ENCODE measurements at regions not wholly inside any gene's neighbourhood (a gene's known extent, or its start where the extent isn't known, plus 50 kb on each side); places are given as distances from the start of the nearest gene placed in this dataset.

- Histone ChIP-seq H2AFZ (ENCODE audit: low read depth, low read length) (no peak overlapping the region), H3K79me2 (replicated peaks; ENCODE audit: insufficient read depth, low read length) (no peaks in the 10 kb centered on the region), H3K36me3 (ENCODE audit: insufficient read depth, low read length) (no peaks in the 10 kb centered on the region), H3F3A (ENCODE audit: insufficient read depth, low read length, poor library complexity, severe bottlenecking) (no peaks in the 10 kb centered on the region), H3K27ac (ENCODE audit: low read length) (no peak overlapping the region), H4K20me1 (ENCODE audit: insufficient read depth) (no peaks in the 10 kb centered on the region), H3K9me3 (ENCODE audit: low read length) (no peaks in the 10 kb centered on the region), H3K9ac (ENCODE audit: low read length) (no peak overlapping the region), H3K4me2 (ENCODE audit: low read length) (no peak overlapping the region), H3K4me3 (ENCODE audit: low read length) (no peak overlapping the region), H3K27me3 (ENCODE audit: insufficient read depth, low read depth, low read length) (no peaks in the 10 kb centered on the region), H3K9me2 (ENCODE audit: insufficient read depth, low read length) (no peaks in the 10 kb centered on the region)
- no peak for TF ChIP-seq MXI1 (conservative IDR thresholded peaks at IDR 0.05; ENCODE audit: poor library complexity, severe bottlenecking)
- TF ChIP-seq POLR2AphosphoS5 (IDR thresholded peaks at IDR 0.05), result no peak
- TF ChIP-seq, protein P1, sequence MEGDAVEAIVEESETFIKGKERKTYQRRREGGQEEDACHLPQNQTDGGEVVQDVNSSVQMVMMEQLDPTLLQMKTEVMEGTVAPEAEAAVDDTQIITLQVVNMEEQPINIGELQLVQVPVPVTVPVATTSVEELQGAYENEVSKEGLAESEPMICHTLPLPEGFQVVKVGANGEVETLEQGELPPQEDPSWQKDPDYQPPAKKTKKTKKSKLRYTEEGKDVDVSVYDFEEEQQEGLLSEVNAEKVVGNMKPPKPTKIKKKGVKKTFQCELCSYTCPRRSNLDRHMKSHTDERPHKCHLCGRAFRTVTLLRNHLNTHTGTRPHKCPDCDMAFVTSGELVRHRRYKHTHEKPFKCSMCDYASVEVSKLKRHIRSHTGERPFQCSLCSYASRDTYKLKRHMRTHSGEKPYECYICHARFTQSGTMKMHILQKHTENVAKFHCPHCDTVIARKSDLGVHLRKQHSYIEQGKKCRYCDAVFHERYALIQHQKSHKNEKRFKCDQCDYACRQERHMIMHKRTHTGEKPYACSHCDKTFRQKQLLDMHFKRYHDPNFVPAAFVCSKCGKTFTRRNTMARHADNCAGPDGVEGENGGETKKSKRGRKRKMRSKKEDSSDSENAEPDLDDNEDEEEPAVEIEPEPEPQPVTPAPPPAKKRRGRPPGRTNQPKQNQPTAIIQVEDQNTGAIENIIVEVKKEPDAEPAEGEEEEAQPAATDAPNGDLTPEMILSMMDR (IDR thresholded peaks at IDR 0.05; ENCODE audit: poor library complexity, severe bottlenecking), result no peak
- TF ChIP-seq EZH2 (IDR thresholded peaks at IDR 0.05; ENCODE audit: borderline replicate concordance, insufficient read depth, low read length, poor library complexity, severe bottlenecking), result no peak
- no peak for TF ChIP-seq EP300 (conservative IDR thresholded peaks at IDR 0.05; ENCODE audit: poor library complexity, severe bottlenecking)
Observed at GRCh38 chr5:24264547-24264946, 380.2 kb downstream of the CDH10 start.

DNA sequence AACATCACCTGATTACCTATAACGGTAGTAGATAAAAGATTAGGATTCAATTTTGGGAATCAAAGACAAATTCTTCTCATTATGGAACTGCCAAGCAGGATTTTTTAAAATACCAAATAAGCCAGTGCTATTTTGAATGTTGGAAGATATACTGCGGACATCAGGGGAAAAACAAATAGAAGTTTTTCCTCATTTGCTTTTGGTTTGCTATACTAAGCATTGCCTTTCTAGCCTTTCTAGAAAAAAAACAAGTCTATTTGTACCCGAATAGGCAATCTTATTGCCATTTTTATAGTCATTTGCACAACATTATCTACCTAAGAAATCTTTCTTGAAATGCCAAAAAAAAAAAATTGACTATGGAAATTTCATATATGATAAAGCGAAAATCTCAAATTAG lies 379.5 kb downstream of the CDH10 start:
- H3K27me3 ChIP-seq (ENCODE audit: insufficient read depth, low read depth, low read length), result no peaks in the 10 kb centered on the region
- H3K9me3 ChIP-seq (ENCODE audit: low read length), result no peaks in the 10 kb centered on the region
- TF ChIP-seq TAF1 (IDR thresholded peaks at IDR 0.05; ENCODE audit: low read depth) (no peak), MXI1 (conservative IDR thresholded peaks at IDR 0.05; ENCODE audit: poor library complexity, severe bottlenecking) (no peak), RAD21 (conservative IDR thresholded peaks at IDR 0.05) (no peak), SMC3 (conservative IDR thresholded peaks at IDR 0.05; ENCODE audit: poor library complexity) (no peak), EP300 (conservative IDR thresholded peaks at IDR 0.05; ENCODE audit: poor library complexity, severe bottlenecking) (no peak), POLR2AphosphoS5 (IDR thresholded peaks at IDR 0.05) (no peak), EZH2 (IDR thresholded peaks at IDR 0.05; ENCODE audit: borderline replicate concordance, insufficient read depth, low read length, poor library complexity, severe bottlenecking) (no peak)
- TF ChIP-seq, protein P1 (IDR thresholded peaks at IDR 0.05; ENCODE audit: poor library complexity, severe bottlenecking), result no peak
- TF ChIP-seq, protein P2, sequence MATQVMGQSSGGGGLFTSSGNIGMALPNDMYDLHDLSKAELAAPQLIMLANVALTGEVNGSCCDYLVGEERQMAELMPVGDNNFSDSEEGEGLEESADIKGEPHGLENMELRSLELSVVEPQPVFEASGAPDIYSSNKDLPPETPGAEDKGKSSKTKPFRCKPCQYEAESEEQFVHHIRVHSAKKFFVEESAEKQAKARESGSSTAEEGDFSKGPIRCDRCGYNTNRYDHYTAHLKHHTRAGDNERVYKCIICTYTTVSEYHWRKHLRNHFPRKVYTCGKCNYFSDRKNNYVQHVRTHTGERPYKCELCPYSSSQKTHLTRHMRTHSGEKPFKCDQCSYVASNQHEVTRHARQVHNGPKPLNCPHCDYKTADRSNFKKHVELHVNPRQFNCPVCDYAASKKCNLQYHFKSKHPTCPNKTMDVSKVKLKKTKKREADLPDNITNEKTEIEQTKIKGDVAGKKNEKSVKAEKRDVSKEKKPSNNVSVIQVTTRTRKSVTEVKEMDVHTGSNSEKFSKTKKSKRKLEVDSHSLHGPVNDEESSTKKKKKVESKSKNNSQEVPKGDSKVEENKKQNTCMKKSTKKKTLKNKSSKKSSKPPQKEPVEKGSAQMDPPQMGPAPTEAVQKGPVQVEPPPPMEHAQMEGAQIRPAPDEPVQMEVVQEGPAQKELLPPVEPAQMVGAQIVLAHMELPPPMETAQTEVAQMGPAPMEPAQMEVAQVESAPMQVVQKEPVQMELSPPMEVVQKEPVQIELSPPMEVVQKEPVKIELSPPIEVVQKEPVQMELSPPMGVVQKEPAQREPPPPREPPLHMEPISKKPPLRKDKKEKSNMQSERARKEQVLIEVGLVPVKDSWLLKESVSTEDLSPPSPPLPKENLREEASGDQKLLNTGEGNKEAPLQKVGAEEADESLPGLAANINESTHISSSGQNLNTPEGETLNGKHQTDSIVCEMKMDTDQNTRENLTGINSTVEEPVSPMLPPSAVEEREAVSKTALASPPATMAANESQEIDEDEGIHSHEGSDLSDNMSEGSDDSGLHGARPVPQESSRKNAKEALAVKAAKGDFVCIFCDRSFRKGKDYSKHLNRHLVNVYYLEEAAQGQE (IDR thresholded peaks at IDR 0.05; ENCODE audit: borderline replicate concordance), result no peak
- no peaks in the 10 kb centered on the region for H3K36me3 ChIP-seq (ENCODE audit: insufficient read depth, low read length)
- no peak overlapping the region for H2AFZ ChIP-seq (ENCODE audit: low read depth, low read length)
- H3K9ac ChIP-seq (ENCODE audit: low read length), result no peak overlapping the region
- H3K4me2 ChIP-seq (ENCODE audit: low read length), result no peak overlapping the region
- H3F3A ChIP-seq (ENCODE audit: insufficient read depth, low read length, poor library complexity, severe bottlenecking), result no peaks in the 10 kb centered on the region
- H3K79me2 ChIP-seq (replicated peaks; ENCODE audit: insufficient read depth, low read length), result no peaks in the 10 kb centered on the region
- no peak overlapping the region for H3K4me3 ChIP-seq (ENCODE audit: low read length)
- no peaks in the 10 kb centered on the region for H4K20me1 ChIP-seq (ENCODE audit: insufficient read depth)
- H3K9me2 ChIP-seq (ENCODE audit: insufficient read depth, low read length), result no peaks in the 10 kb centered on the region
- no peak overlapping the region for H3K27ac ChIP-seq (ENCODE audit: low read length)
